HEK293T (cell line): ENCODE measurements at regions not wholly inside any gene's neighbourhood (a gene's known extent, or its start where the extent isn't known, plus 50 kb on each side); places are given as distances from the start of the nearest gene placed in this dataset.

Experiments used
- BHLHE40 ChIP-seq: fragments of 450-650 bp; IDR thresholded peaks from 2 replicates; pipeline ENCODE4 v1.6.1; 2016; ENCODE audit warnings: mild to moderate bottlenecking, moderate library complexity, borderline replicate concordance
- CTBP1 ChIP-seq: fragments of 450-650 bp; IDR thresholded peaks from 2 replicates; pipeline ENCODE4 v1.6.1; 2016; ENCODE audit warnings: borderline replicate concordance
- FOXK2 ChIP-seq: fragments of 450-650 bp; IDR thresholded peaks from 2 replicates; pipeline ENCODE4 v1.6.1; 2016; ENCODE audit warnings: mild to moderate bottlenecking
- HDGF ChIP-seq: fragments of 450-650 bp; IDR thresholded peaks from 2 replicates; pipeline ENCODE4 v1.6.1; 2017; ENCODE audit warnings: antibody characterized with exemption, borderline replicate concordance
- NFRKB ChIP-seq: fragments of 450-650 bp; IDR thresholded peaks from 2 replicates; pipeline ENCODE4 v1.6.1; 2016; ENCODE audit warnings: mild to moderate bottlenecking, moderate library complexity
- TARDBP ChIP-seq: fragments of 450-650 bp; IDR thresholded peaks from 2 replicates; pipeline ENCODE4 v1.6.1; 2016

DNA sequence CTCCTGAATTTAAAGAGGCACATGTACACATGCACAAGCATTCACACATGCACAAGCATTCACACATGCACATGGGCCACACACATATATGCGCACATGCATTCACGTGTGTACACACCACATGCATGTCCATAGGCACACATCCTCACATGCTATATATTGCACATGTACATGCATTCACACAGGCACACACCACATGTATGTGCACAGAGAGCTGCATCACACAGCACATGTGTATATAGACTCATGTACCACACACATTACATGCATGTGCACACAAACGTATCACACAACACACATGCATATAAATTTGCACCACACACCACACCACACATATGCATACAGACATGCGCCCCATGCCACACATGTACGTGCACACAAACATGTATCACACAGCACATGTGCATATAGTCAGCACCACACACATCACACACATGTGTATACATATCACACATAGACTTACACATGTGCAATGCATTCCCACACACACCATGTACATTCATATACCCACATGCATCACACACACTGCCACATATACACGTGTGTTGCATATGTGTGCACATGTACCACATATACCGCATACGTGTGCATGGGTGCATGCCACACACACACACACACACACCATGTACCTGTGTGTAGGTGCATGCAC lies 54.6 kb upstream of the COL18A1 start:
- no peak for TF ChIP-seq NFRKB
- TF ChIP-seq BHLHE40: no peak
- TF ChIP-seq TARDBP: no peak
- TF ChIP-seq CTBP1: no peak
- no peak for TF ChIP-seq HDGF
- TF ChIP-seq FOXK2: no peak
